Amniotic stem cell (primary cell): ENCODE measurements at regions not wholly inside any gene's neighbourhood (a gene's known extent, or its start where the extent isn't known, plus 50 kb on each side); places are given as distances from the start of the nearest gene placed in this dataset.
"Not testable (repeated sequence)": the region's sequence is repeated elsewhere in the genome, so short reads cannot be mapped to it uniquely, and the experiment has no call there.

ENCODE experiments used
- DNase-seq: peaks from one replicate; lab custom pipeline; 2025; lab: John Stamatoyannopoulos, UW

DNA sequence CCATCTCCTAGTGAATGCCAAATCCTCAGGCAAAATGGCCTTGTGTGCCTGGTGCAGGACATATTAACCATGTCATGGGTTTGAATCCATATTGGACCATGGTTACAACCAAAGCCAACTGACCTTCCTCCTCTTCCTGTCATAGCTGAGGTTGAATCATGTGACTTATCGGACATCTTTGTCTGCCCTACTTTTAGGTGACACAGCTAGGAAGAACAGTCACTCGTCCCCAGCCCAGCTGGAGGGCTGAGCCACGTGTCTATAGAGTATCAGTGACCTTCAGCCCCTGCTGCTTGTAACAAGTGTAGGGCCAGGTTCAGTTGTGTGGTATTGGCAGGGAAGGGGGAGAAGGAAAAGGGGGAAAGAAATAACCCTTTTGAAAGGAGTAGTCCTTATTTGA is 225.2 kb downstream of the KTN1 start:
- DNase-seq: no peak

DNA sequence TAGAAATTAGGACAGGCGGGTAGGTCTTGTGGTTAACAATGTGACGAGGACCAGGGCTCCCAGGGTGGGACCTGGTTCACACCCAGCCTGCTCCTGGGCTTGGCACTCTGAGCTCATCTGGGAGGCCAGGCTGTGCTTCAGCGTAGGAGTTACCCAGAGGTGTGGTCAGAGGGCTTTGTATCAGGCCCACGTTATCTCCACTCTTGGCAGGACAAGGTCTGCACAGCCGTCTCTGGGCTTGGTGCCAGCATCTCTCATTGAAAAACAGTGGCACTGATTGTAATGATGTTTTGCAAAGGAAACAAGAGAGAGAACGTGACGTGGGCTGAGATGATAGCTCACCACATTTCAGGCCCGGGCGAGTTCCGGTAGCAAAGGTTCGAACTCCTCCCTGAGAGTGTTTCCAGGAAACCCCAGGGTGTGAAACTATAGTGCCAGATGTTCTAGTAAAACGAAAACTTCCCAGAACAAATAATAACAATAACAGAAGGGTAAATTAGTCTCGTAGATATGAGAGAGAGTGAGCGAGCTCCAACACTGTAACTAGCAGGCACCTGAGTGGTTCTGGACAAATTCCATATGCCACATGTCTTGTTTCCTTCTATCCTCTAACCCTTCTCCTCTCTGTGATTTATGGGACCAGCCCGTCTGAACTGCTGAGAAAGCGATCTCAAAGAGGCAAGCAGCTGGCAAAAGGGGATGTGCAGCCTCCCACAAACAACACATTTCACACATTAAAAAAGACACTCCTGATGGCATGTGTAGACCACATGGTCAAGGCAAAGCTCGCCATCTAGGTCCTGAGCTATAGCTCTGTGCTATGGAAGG is 227.3 kb downstream of the KTN1 start:
- DNase-seq: no peak

GRCh38 chr14:55807881-55808379 is 227.9 kb downstream of the KTN1 start:
- DNase-seq: no peak

DNA sequence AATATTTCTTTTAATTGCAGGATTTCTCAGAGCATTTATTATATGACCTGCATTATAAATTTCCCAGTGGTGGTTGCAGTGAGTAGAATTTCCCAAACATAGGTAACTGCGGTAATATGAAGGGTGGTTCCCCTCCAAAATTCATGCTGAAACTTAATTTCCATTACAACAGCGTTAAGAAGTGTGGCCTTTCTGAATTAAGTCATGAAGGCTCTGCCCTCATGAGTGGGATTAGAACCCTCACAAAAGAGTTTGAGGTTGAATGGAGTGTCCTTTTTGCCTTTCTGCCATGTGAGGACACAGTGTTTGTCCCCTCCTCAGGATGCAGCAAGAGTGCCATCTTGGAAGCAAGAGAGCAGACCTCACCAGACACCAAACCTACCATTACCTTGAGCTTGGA is 233.6 kb downstream of the KTN1 start:
- DNase-seq: no peak

DNA sequence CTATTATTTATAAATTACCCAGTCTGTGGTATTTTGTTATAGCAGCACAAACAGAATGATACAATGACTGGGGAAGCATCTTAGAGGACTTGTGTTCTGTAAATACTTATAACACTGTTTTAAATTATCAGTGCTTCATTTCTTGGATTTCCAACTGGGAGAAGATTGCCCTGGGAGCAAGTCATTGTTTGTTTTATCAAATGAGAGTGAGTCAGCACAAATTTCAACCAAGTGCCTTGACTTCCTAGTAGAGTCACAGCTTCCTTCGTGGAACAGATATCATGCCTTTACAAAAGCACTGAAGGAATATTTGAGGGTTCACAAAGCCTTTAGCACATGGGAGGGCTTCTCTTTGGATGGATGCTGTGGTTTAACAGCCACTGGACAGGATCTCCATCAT is 234.1 kb downstream of the KTN1 start:
- DNase-seq: no peak

DNA sequence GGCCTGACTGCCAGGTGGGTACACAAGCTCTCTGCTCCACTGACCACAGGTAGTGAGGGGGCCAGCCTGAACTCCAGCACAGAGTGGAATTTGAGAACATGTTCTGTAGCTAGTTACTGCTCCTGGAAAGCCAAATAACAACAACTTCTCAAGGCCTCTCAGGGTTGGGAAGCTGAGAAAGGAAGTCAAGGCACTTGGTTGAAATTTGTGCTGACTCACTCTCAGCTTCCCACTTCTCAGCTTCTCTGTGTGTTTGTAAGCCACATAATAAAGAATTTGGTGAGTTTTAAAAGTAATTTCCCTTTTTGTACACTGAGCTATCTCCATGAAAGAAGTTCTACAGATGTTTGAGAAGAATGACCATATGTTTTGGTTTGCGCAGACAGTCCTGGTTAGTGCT is 234.9 kb downstream of the KTN1 start:
- no peak for DNase-seq

DNA sequence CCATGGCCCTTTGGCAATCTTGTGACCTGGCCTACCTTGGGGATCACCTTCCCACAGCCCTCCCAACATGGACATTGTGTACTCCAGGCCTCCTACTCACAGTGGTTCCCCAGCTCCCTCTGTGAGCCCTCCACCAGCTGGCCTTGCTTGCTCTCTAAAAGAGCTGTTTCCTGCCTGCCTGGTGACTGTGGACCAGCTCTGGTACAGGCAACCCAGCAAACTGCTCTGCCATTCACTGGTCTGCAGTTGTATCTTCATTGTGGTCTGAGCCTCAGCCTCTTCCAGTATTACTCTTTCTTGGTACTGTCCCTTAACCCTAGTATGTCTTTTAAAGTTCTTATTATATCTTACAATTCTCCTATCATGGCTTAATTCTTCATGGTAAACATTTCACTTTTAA is 236.2 kb downstream of the KTN1 start:
- no peak for DNase-seq

DNA sequence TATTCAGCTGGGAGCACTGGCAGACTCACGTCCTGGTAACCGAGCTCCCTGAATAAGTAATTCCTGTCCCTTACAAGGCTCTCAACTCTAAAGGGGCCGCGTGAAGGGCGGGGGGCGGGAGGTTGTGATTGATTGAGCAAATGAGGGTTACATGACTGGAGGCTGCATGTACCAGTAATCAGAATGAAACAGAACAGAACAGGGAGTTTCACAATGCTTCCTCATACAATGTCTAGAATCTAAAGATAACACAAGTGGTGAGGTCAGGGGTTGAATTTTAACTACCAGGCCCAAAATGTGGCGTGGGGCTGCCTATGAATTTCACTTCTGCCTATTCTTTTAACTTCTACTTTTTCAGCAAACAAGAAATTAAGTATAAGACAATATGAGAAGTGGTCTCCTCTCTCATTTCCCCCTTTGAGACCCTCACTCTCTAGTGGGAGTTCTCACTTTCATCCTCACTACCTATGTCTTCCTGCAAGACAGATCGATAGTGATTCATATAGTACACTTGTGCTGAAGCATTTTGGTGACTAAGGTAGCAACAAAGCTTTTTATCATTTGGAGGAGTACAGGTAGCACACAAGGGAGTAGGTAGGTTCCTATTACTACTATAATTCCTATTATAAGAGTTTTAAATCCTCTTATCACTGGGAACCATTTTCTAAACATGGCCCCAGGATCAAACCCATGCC is 239.8 kb downstream of the KTN1 start:
- DNase-seq: no peak

GRCh38 chr14:55822906-55823305 is 242.9 kb downstream of the KTN1 start:
- no peak for DNase-seq

DNA sequence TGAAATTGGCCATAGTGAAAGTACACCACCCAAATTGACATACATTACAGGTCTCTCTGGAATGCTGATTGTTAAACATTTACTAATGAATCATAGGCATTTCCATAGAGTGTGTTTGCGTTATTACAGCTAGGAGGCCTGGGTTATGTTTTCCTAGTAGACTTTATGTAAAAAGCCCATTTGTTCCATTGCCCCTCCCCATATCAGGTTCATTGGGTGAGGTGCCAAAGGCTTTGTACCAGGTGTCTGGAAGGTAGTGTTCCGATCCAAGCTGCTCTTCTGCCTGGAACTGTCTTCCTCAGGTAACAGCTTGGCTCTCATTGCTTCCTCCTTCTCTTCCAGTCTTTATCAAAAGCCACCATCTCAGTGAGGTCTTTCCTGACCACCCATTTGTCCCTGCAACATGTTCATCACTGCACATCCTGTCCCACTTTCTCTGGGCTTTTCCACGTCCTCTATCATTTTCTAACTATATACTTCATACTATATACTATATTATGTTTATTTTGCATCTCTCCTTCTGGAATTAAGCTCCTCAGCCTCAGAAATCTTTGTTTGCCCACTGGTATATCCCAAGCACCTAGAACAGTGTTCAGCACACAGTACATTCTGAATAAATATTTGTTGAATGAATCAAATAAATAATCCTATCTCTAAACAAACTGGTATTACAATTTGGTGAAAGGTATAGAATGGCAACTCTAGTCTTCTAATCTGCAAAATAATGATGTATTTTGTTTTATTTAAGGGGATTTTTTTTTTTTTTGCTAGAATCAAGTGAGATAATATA is 252.3 kb downstream of the KTN1 start:
- no peak for DNase-seq

- no peak for DNase-seq
Observed at GRCh38 chr14:55832974-55833373, 253.0 kb downstream of the KTN1 start.

- no peak for DNase-seq
Observed at GRCh38 chr14:55834390-55834789, 254.4 kb downstream of the KTN1 start.

DNA sequence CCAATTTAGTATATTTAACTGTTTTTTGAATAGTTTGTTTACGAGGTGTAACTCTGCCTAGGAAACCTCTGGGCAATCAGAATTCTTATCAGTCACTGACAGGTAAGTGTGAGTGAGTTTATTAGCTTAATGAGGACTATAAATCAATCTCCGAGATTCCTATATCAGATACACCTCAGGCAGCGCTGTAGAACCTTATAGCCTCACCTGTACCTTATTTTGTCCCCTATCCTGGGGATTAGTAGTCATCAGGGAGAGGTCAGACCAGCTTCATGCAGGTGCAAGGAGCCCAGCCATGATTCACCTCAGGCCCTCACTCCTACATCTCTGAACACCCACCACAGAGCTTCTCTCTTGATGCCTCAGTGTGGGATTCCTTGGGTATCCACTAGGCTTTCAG is 256.0 kb downstream of the KTN1 start:
- DNase-seq: no peak

- no peak for DNase-seq
Observed at GRCh38 chr14:55837467-55837866, 257.5 kb downstream of the KTN1 start.

GRCh38 chr14:55838529-55839052 is 258.6 kb downstream of the KTN1 start:
- no peak for DNase-seq

GRCh38 chr14:55839301-55839947 is 259.4 kb downstream of the KTN1 start:
- DNase-seq: not testable (repeated sequence)

- DNase-seq: no peak
Observed at GRCh38 chr14:55840821-55841220, 260.8 kb downstream of the KTN1 start.

GRCh38 chr14:55841625-55842024 is 261.6 kb downstream of the KTN1 start:
- DNase-seq: no peak

- DNase-seq: no peak
Observed at GRCh38 chr14:55843718-55844403, 263.9 kb downstream of the KTN1 start.

- no peak for DNase-seq
Observed at GRCh38 chr14:55845963-55846825, 266.2 kb downstream of the KTN1 start.
